ENCODE measurements at regions not wholly inside any gene's neighbourhood (a gene's known extent, or its start where the extent isn't known, plus 50 kb on each side); places are given as distances from the start of the nearest gene placed in this dataset.

- TF ChIP-seq EZH2 (IDR thresholded peaks at IDR 0.05; ENCODE audit: low read length, unreplicated experiment), result no peak
- TF ChIP-seq CTCF (conservative IDR thresholded peaks at IDR 0.05; ENCODE audit: low read depth, low read length), result no peak
- TF ChIP-seq EZH2phosphoT487 (IDR thresholded peaks at IDR 0.05; ENCODE audit: borderline replicate concordance, low read length), result no peak
Measured at GRCh38 chr3:95886616-95887015, 927.8 kb upstream of the EPHA6 start.

Data from PC-3 (cell line).